Spinal cord (tissue), 9 donors: ENCODE measurements at regions not wholly inside any gene's neighbourhood (a gene's known extent, or its start where the extent isn't known, plus 50 kb on each side); places are given as distances from the start of the nearest gene placed in this dataset.
"Not testable (repeated sequence)": the region's sequence is repeated elsewhere in the genome, so short reads cannot be mapped to it uniquely, and the experiment has no call there.

Source experiments
- DNase-seq, 6 donors: peaks; one replicate each; pipeline versions ENCODE4 v3.0.0 to v3.0.0-alpha.2; 2013 to 2015; ENCODE audit warnings: low spot score in 6 of 6, low read depth in 4 of 6
- H3K27ac ChIP-seq: one replicate; pipeline ENCODE4 v1.5.1; 2013; ENCODE audit warnings: low read depth, low read length, control low read depth
- H3K27me3 ChIP-seq: one replicate; pipeline ENCODE4 v1.6.1; 2013; ENCODE audit warnings: low read length; ENCODE audit not compliant: control insufficient read depth, insufficient read depth
- H3K36me3 ChIP-seq: one replicate; pipeline ENCODE4 v1.6.1; 2013; ENCODE audit warnings: low read length; ENCODE audit not compliant: control insufficient read depth, insufficient read depth
- H3K4me1 ChIP-seq: one replicate; pipeline ENCODE4 v1.6.1; 2013; ENCODE audit warnings: low read length; ENCODE audit not compliant: control insufficient read depth, insufficient read depth
- H3K4me3 ChIP-seq: one replicate; pipeline ENCODE4 v1.5.1; 2013; ENCODE audit warnings: low read depth, low read length, control low read depth
- H3K9me3 ChIP-seq: one replicate; pipeline ENCODE4 v1.6.1; 2013; ENCODE audit warnings: low read length; ENCODE audit not compliant: control insufficient read depth, insufficient read depth
- WGBS: methylation state at CpG from one replicate; pipeline ENCODE4 v1.1.5; 2013; ENCODE audit warnings: missing lambda C conversion rate; ENCODE audit not compliant: insufficient coverage; 5-methylcytosine and 5-hydroxymethylcytosine counted together
- donor health status: healthy.

- Histone ChIP-seq H3K4me3 (no peak overlapping the region), H3K36me3 (no peaks in the 10 kb centered on the region), H3K4me1 (no peaks in the 10 kb centered on the region), H3K27ac (no peak overlapping the region), H3K27me3 (no peaks in the 10 kb centered on the region), H3K9me3 (no peaks in the 10 kb centered on the region)
- no peak for DNase-seq
- WGBS = no CpG with 5 or more reads among the region's 1 CpG
Measured at GRCh38 chr7:121748546-121748945, 124.4 kb upstream of the PTPRZ1 start.

GRCh38 chr7:121745856-121746255 lies 127.1 kb upstream of the PTPRZ1 start:
- WGBS = no CpG with 5 or more reads among the region's 1 CpG
- Histone ChIP-seq H3K4me1 (no peaks in the 10 kb centered on the region), H3K4me3 (no peak overlapping the region), H3K27ac (no peak overlapping the region), H3K9me3 (no peaks in the 10 kb centered on the region), H3K27me3 (no peaks in the 10 kb centered on the region), H3K36me3 (no peaks in the 10 kb centered on the region)
- no peak for DNase-seq

GRCh38 chr7:121744877-121745276 lies 128.1 kb upstream of the PTPRZ1 start:
- H3K27me3 ChIP-seq = no peaks in the 10 kb centered on the region
- no peak overlapping the region for H3K27ac ChIP-seq
- 91% methylated on average over 1 of the region's 2 CpGs for WGBS
- H3K4me1 ChIP-seq = no peaks in the 10 kb centered on the region
- no peak overlapping the region for H3K4me3 ChIP-seq
- DNase-seq = no peak
- H3K36me3 ChIP-seq = no peaks in the 10 kb centered on the region
- no peaks in the 10 kb centered on the region for H3K9me3 ChIP-seq

- H3K36me3 ChIP-seq = no peaks in the 10 kb centered on the region
- DNase-seq = no peak
- WGBS = no CpG with 5 or more reads among the region's 3 CpGs
Measured at GRCh38 chr7:121744319-121744718, 128.6 kb upstream of the PTPRZ1 start.

GRCh38 chr7:121741896-121742295 lies 131.1 kb upstream of the PTPRZ1 start:
- Histone ChIP-seq H3K27me3 (no peaks in the 10 kb centered on the region), H3K36me3 (no peaks in the 10 kb centered on the region), H3K4me3 (no peak overlapping the region), H3K9me3 (no peaks in the 10 kb centered on the region), H3K27ac (no peak overlapping the region), H3K4me1 (no peaks in the 10 kb centered on the region)
- DNase-seq = peak in 1 of 6 donors; percentile 47

More at GRCh38 chr7:121744319-121744718, 128.6 kb upstream of the PTPRZ1 start:
- Histone ChIP-seq H3K9me3 (no peaks in the 10 kb centered on the region), H3K4me3 (no peak overlapping the region), H3K4me1 (no peaks in the 10 kb centered on the region), H3K27me3 (no peaks in the 10 kb centered on the region), H3K27ac (no peak overlapping the region)

- Histone ChIP-seq H3K4me1 (no peaks in the 10 kb centered on the region), H3K27ac (no peak overlapping the region), H3K36me3 (no peaks in the 10 kb centered on the region), H3K27me3 (no peaks in the 10 kb centered on the region), H3K4me3 (no peak overlapping the region), H3K9me3 (no peaks in the 10 kb centered on the region)
- no peak for DNase-seq
- WGBS = 57% methylated on average over 1 of the region's 3 CpGs
Measured at GRCh38 chr7:121739465-121739864, 133.5 kb upstream of the PTPRZ1 start.

GRCh38 chr7:121730869-121731268 lies 142.1 kb upstream of the PTPRZ1 start:
- Histone ChIP-seq H3K27ac (no peak overlapping the region), H3K9me3 (peaks cover 6% of the 10 kb centered on the region), H3K4me3 (no peak overlapping the region), H3K4me1 (no peaks in the 10 kb centered on the region), H3K27me3 (no peaks in the 10 kb centered on the region), H3K36me3 (no peaks in the 10 kb centered on the region)
- peak in 1 of 6 donors; percentile 31 for DNase-seq

- WGBS = 15% methylated on average over 2 of the region's 3 CpGs
Measured at GRCh38 chr7:121714559-121715303, 158.2 kb upstream of the PTPRZ1 start.

GRCh38 chr7:121712961-121713360 lies 160.0 kb upstream of the PTPRZ1 start:
- not testable (repeated sequence) for H3K36me3 ChIP-seq, H3K27ac ChIP-seq, H3K4me1 ChIP-seq, H3K27me3 ChIP-seq, DNase-seq, H3K9me3 ChIP-seq, H3K4me3 ChIP-seq
- 58% methylated on average over 5 of the region's 5 CpGs for WGBS

More at GRCh38 chr7:121714559-121715303, 158.2 kb upstream of the PTPRZ1 start:
- Histone ChIP-seq H3K4me1 (peaks cover 4% of the 10 kb centered on the region), H3K9me3 (no peaks in the 10 kb centered on the region), H3K27ac (no peak overlapping the region), H3K36me3 (no peaks in the 10 kb centered on the region), H3K27me3 (no peaks in the 10 kb centered on the region), H3K4me3 (no peak overlapping the region)
- DNase-seq = peak in 1 of 6 donors; percentile 15

- H3K27ac ChIP-seq = peak overlapping the region; percentile 2
- H3K27me3 ChIP-seq = no peaks in the 10 kb centered on the region
- H3K4me1 ChIP-seq = no peaks in the 10 kb centered on the region
- WGBS = no CpG with 5 or more reads among the region's 2 CpGs
- no peak overlapping the region for H3K4me3 ChIP-seq
- peak in 2 of 6 donors; percentile 21 to 66 for DNase-seq
- H3K9me3 ChIP-seq = no peaks in the 10 kb centered on the region
- no peaks in the 10 kb centered on the region for H3K36me3 ChIP-seq
Measured at GRCh38 chr7:121697731-121698316, 175.1 kb upstream of the PTPRZ1 start.
